Kidney tubule cell (primary cell): ENCODE measurements at regions not wholly inside any gene's neighbourhood (a gene's known extent, or its start where the extent isn't known, plus 50 kb on each side); places are given as distances from the start of the nearest gene placed in this dataset.
A peak's percentile ranks its signal among the peaks of the same experiment; 100 is the strongest.

Experiments used
- DNase-seq: peaks from one replicate; pipeline ENCODE4 v3.0.0-alpha.2; 2018; ENCODE audit warnings: low spot score

DNA sequence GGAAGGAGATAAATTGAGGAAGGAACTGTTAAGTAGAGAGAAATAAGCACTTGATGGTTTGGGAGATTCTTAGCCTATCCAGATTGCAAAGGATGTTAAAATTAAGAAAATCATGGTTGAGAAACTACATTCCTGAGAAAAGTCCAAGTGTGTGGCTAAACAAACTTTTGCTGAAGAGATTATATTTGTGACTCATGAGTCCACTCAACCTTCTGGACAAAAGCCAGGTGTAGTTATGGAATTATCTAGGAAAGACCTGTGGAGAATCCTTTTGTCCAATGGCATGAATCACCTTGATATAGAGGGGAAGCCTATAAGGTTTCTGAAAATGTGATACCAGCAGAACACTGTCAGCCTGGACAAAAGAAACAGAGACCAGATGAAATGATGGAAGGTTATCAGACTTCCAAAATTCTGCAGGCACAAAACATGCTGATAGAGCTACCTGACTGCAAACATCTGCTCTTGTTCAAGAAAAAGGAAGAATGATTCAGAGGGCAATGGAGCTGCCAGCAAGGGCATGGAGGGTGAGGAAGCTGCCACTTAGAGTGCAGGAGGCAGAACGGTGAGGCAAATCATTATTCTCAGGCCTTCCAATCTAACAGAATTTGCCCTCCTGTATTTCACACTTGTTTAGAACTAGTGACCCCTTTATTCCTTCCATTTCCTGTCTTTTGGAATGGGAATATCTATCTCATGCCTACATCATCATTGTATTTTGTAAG is 300.6 kb upstream of the PRMT6 start:
- peak; percentile 86 for DNase-seq

DNA sequence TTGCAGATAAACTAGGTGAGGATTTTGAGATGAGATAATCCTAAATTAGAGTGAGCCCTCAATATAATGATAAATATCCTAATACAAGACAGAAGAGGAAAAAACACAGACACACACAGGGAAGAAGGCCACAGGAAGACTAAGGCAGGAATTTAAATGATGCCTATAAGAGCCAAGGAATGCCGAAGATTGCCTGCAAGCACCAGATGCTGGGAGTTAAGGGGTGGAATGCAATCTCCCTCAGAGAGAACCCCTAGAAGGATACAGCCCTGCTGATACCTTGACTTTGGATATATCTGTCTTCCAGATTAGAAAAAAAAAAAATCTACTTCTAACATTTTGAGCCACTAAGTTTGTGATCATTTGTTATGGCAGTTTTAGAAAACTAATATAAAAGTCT is 299.7 kb upstream of the PRMT6 start:
- no peak for DNase-seq

DNA sequence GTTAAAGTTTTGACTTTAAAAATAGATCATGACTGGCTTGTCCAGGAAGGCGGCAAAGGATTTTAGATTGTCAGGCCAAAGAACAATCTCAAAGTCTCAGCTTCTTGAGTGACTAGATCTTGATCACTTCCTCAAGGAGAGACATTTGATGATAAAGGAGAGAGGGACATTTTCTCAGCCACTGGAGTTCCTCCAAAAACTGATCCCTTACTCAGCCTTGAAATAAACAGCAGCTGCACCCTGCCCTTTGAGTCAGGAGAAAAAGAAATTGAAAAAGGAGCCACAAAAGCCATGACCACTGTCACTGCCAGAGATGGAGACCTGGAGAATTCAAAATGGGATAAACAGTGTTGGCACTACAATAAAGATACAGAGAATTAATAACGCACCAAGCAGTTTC is 288.4 kb upstream of the PRMT6 start:
- peak; percentile 49 for DNase-seq

DNA sequence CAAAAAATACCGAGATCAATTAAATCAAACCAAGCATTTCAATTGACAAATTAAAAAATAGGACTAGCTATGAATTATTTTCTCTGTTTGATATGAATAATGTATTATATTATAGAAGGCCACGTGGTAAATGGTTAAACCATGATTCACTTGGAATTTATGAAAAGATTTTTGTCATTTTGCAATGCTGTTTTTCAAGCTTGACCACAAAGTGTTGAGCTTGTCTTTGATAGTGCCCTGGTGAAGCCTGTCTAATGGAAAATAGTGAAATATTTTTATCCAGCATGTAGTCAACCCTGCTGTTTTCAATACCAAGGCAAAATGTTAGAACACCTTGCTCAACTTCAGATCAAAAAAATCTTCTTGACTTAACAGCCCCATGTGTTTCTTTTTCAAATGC is 288.0 kb upstream of the PRMT6 start:
- peak; percentile 58 for DNase-seq

DNA sequence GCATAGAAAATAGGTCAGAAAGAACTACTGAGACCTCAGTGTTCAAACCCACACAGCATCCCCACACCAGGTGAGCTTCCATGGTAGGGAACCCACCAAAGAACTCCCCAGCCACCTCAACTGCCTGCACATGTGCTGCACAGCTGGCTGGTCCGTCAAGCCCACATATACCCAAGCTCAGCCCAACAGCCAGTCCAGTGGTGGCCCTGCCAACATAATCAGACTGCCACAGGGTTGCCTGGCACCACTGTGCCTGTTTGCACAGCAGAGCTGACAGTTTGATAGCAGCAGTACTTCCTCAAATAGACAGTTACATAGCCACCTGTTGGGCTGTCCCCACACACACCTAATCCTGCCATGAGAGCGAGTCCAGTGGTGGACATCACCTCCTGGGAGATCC is 283.3 kb upstream of the PRMT6 start:
- DNase-seq = no peak

DNA sequence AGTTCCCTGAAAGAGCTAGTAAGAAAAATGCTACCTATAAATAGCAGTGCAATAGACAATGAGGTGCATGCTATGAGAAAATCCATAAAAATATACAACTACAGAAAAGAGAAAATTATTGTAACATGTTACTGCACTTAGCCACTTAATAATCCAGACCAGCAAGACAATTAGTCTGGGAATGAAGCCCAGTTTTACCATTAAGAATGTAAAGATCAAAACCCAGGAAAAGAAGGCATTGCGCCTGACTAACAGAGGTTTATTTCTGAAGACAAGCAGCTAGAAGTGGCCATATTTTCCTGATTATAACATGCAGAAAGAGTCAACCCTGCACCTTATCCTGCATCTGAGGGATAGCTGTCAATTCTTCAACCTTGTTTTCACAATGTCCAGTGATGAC is 276.4 kb upstream of the PRMT6 start:
- no peak for DNase-seq

DNA sequence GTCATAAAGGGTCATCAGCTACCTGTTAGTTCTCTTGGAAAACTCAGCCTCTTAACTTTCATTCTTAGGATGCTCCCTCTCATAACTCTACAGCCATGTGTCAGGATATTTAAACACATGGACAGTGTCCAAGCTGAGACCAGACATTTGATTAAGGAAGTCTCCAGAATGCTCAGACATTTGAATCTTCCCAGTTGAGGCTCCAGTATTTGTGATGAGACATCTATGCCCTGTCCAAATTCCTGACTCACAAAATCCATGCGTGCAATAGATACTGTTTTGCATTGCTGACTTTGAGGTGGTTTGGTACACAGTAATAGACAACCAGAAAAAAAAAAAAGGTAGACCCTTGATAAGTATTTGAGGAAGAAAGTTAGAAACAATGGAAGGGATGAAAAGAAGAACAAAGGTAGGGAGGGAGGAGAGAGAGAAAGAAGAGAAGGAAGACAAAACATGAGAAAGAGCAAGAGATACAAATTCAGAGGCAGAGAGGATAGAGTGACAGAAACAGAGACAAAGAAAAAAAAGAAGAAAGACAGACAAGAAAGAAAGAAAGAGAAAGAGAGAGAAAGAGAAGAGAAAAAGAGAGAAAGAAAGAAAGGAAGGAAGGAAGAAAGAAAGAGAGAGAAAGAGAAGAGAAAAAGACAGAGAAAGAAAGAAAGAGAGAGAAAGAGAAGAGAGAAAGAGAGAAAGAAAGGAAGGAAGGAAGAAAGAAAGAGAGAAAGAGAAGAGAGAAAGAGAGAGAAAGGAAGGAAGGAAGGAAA is 275.5 kb upstream of the PRMT6 start:
- peak; percentile 3 for DNase-seq

DNA sequence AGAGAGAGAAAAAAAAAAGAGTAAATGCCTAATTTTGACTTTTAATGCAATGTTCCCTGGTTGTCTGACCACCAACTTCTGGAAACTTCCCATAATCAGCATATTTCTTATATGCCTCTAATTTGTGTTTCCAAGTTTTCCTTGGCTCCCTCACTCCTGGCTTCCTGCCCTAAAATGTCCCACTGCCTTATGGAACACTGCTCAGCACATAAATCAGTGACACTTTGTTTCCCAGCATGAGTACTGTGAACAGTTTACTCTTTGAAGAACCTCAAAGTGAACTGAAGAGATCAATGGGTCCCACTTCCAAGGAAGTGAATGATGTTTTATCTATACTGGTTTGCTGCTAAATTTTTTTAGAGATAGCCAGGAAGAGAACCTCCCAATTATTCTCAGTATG is 271.3 kb upstream of the PRMT6 start:
- DNase-seq = no peak

DNA sequence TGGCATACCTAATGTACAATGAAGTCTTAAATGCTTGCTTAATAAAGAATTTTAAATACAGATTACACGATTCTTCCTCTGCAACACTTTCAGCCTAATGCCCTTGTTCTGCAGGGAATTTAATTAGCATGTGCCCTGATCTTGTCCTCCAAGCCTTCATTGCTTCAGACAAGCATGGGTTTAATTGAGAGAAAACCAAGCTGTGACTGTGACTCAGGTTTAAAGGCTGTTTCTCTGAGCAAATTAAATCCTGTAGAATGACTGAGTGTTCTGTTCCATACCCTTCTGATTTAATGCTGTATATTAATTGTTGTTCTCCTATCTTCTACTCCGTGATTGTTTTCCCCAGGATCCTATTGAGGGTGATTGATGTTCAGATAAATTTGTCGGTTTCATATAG is 269.0 kb upstream of the PRMT6 start:
- DNase-seq = no peak

DNA sequence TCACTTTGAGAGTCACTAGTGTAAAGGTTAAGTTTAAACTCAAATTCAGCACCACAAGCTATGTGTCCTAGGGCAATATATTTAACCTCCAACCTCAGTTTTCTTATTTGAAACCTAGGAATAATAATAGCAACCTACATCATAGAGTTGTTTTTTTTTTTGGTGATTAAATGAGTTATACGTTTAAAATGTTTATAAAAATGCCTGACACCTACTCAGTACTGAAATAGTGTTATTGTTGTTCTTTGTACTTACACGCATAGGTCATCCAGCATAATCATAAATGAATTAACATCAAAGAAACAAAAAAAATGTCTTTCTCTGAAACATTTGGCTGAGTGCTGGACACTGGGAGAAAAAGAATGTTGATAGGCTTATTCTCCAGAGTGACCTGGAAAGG is 266.8 kb upstream of the PRMT6 start:
- DNase-seq = no peak

DNA sequence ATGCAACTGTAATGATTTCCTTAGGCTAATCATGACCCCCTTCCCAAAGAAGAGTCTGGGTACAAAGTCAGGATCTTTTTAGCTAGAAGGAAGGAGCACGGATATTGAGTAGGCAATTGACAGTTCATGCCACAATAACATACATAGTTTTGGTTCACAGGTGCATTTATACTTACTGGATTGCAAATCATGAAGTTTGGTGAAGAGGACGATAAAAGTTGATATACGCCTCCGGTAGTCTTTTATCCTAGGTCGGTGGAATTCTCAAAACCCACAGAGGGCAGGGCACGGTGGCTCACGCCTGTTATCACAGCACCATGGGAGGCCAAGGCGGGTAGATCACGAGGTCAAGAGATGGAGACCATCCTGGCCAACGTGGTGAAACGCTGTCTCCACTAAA is 265.4 kb upstream of the PRMT6 start:
- no peak for DNase-seq

DNA sequence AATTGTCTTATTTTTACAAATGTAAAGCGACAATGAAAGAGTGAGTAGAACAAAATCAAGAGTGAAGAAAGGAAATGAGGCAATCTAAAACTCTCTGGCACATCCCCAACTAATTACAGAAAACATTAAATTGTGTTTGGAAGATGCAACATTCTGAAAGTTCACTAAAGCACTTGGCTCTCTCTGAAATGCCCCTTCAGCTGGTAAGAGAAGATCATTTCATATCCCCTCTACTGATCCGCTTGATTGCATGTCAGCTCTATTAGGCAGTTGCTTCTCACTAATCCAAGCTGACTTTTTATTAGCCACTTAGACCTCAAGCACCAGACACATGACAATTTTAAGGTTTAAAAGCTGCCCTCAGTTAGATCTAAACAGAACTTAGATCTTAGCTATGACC is 262.8 kb upstream of the PRMT6 start:
- DNase-seq = no peak

DNA sequence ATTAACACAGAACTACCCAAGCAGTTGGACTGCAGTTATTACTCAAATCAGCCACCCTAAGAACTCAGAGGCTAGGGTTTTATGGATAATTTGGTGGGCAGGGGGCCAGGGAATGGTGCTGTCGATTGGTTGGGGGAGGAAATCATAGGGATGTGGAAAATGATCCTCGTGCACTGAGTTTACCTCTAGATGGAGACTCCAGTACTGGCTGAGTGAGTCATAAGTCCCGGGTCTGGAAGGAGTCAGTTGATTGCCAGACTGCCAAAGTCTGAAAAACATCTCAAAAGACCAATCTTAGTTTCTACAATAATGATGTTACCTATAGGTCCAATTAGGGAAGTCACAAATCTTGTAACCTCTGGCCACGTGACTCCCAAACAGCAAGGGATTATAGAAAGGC is 257.5 kb upstream of the PRMT6 start:
- DNase-seq = peak; percentile 2

DNA sequence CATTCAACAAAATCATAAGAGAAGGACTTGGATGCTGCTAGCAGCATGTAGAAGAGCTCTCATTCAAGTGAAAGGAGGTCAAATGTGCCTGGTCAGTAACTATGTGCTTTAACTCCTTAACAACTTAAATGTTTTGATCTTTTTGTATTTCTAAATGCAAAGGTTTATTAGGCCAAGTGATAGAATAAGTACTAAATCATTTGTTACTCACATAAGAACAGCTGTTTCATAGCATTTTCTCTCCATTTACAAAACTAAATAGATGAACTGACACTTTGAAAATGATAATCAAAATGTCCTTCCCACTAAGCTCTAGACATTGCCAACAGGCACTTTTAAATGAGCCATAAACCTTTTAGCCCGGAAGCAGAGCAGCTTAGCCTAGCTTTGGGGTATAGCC is 254.3 kb upstream of the PRMT6 start:
- DNase-seq = no peak

DNA sequence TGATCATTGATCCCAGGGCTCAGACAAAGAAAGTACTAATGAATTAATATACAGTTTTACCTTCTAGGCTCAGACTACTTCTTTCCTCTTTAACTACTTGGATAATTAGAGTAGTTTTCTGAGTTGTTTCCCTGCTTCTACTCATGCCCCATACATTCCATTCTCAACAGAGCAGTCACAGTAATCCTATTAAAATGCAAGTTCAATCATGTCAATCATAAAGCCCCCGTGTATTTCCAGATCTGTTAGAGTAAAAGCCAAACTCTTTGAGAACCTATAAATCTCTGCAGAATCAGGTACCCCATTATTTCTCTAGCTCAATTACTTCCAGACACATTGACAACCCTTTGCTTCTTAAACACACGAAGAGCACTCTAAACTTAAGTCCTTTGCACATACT is 242.1 kb upstream of the PRMT6 start:
- no peak for DNase-seq

DNA sequence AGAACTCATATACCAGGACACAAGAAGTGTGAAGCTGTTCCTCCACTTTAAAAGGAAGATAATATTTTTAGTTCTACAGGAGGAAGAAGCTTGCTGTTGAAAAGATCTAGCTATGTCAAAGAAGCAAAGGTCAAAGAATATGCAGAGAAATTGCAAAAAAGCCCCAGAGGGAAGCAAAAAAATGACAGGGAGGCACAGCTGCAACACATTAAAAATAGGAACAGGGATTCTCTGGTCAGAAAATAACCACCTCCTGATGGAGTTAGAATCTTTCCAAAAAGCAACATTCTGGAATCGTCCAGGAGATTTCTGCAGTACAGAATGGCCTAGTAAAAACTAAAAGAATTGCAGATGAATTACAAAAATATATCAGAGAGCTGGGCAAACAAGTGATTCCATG is 238.9 kb upstream of the PRMT6 start:
- no peak for DNase-seq

DNA sequence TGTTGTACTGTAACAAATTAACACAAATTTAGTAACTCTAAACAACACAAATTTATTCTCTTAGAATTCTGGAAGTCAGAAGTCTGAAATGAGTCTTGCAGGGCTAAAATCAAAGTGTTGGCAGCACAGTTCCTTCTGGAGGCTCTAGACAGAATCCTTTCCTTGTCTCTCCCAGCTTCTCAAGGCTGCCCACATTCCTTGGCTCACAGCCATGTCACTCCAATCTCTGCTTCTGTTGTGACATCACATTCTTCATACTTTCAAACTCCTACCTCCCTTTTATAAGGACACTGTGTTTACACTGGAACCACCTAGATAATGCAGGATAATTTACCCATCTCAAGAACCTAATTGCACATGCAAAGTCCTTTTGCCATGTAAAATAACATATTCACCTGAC is 225.0 kb upstream of the PRMT6 start:
- DNase-seq = peak; percentile 59

DNA sequence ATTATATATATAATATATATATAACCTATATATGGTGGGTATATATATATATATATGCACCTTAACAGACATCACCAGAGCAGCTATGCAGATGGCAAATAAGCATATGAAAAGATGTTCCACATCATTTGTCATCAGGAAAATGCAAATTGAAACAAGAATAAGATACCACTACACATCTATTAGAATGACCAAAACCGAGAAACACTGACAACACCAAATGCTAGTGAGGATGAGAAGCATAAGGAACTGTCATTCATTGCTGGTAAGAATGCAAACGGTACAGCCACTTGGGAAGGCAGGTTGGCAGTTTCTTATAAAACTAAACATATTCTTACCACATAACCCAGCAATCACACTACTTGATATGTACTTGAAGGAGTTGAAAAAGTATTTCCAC is 219.8 kb upstream of the PRMT6 start:
- no peak for DNase-seq

DNA sequence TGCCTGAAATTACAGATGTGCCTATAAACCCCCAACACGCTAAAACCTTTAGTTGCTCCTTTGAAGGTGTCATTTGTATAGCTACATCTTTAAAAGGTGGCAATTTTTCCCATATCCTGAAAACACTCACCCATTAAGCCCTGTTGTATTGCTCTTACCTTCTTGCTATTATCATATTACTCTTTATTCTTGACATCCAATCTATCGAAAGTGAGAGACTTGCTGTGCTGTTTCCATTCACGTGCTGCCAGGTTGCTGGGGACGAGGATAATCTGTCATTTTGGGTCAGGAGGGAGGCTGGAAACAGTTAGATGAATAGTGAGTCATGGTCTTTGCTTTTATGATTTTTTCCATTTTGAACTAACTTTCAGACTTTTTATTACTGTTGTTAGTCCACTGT is 213.0 kb upstream of the PRMT6 start:
- no peak for DNase-seq

DNA sequence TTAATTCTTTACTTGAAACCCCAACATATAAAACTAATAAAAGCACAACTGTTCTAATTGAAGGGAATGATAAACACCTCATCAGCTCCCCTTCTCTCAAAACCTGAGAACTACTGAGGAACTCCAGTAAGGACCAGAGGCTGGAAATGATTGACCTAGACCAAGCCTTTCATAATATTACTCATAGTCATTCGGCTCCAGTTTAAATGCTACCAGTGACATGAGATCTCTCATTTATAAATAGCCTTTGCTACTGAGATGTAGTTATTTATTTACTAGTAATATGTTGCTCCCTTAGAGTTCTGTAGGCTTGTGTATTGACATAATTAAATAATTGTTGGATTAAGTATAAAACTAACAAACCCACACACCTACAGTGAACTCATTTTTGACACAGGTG is 209.8 kb upstream of the PRMT6 start:
- DNase-seq = peak; percentile 84

DNA sequence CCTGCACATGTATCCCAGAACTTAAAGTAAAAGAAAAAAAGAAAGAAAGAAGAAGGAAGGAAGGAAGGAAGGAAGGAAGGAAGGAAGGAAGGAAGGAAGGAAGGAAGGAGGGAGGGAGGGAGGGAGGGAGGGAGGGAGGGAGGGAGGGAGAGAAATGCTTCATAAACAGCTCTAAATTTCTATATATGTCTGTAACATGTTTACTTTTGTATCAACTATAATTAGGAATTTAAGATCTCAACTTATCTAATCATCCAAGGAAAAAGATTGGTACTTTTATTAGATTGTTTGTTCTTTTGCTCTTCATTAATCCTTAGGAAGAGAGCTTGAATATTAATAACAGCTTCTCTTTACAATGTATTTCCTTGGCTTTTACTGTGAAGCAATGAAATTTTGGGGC is 195.4 kb upstream of the PRMT6 start:
- DNase-seq = no peak

DNA sequence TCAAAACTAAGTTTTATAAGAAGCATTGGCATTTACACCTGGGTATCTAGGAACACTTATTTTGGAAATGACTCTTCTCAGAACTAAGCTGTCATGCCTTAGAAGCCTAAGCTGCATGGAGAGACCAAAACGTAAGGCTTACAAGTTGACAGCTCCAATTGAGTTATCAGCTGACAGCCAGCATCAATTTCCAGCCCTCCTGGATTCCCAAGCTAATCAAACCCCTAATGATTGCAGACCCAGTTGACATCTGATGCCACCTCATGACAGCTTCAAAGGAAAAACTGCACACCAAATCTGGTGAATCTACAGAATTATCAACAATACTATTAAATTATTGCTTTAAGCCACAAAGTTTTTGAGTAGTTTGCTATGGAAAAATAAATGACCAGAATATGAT is 187.6 kb upstream of the PRMT6 start:
- no peak for DNase-seq

DNA sequence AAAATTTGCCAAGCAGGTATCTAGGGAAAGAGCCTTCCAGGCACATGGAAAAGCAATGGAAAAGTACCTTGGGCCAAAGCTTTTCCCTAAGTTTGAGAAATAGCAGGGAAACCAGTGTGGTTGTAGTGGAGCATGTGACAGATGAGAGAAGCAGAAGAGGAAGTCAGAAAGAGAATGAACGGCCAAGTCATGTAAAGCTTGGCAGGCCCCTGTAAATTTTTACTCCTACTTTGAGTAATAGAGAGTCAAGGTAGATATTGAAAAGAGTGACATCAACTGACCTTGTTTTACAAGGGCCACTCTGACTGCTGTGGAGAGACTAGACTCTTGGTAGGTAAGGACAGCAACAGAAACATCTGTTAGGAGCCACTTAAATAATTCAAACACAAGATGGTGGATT is 180.9 kb upstream of the PRMT6 start:
- DNase-seq = no peak

DNA sequence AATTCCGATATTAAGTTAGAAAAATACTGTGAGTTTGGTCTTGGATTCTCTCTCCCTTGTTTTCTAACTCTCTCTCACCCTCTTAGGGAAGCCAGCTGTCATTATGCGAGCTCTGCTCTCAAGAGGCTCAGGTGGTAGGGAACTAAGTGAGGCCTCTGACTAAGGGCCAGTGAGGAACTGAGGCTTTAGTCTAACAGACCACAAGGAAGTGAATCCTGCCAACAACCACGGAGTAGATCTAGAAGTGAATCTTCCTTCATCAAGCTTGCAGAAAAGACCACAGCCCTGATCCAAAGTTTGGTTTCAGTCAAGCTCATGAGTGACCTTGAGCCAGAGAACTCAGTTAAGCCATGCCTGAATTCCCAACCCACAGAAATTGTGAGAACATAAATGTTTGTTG is 180.1 kb upstream of the PRMT6 start:
- DNase-seq = peak; percentile 36
